ENCODE measurements at regions not wholly inside any gene's neighbourhood (a gene's known extent, or its start where the extent isn't known, plus 50 kb on each side); places are given as distances from the start of the nearest gene placed in this dataset.

- Histone ChIP-seq H3K4me1 (no peaks in the 10 kb centered on the region), H3K36me3 (no peaks in the 10 kb centered on the region), H3K27ac (no peak overlapping the region), H3K27me3 (no peaks in the 10 kb centered on the region), H3K4me3 (no peak overlapping the region), H3K9me3 (no peaks in the 10 kb centered on the region)
- DNase-seq = no peak
- ATAC-seq = no peak
- intact Hi-C loops (cut with DNase I; ENCODE audit: low total_unique reads) = no loop called here
- in situ Hi-C loops (cut with MboI; ENCODE audit: low sequenced_read_pairs in 4 of 4) = no loop called here
- TF ChIP-seq POLR2A (IDR thresholded peaks at IDR 0.05) = no peak
- TF ChIP-seq, protein P1, sequence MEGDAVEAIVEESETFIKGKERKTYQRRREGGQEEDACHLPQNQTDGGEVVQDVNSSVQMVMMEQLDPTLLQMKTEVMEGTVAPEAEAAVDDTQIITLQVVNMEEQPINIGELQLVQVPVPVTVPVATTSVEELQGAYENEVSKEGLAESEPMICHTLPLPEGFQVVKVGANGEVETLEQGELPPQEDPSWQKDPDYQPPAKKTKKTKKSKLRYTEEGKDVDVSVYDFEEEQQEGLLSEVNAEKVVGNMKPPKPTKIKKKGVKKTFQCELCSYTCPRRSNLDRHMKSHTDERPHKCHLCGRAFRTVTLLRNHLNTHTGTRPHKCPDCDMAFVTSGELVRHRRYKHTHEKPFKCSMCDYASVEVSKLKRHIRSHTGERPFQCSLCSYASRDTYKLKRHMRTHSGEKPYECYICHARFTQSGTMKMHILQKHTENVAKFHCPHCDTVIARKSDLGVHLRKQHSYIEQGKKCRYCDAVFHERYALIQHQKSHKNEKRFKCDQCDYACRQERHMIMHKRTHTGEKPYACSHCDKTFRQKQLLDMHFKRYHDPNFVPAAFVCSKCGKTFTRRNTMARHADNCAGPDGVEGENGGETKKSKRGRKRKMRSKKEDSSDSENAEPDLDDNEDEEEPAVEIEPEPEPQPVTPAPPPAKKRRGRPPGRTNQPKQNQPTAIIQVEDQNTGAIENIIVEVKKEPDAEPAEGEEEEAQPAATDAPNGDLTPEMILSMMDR (IDR thresholded peaks at IDR 0.05 in 4 of 5, conservative IDR thresholded peaks at IDR 0.05 in 1 of 5) = no peak
These were observed 1244.0 kb downstream of the AACS start for GRCh38 chr12:126309278-126309677.

DNA sequence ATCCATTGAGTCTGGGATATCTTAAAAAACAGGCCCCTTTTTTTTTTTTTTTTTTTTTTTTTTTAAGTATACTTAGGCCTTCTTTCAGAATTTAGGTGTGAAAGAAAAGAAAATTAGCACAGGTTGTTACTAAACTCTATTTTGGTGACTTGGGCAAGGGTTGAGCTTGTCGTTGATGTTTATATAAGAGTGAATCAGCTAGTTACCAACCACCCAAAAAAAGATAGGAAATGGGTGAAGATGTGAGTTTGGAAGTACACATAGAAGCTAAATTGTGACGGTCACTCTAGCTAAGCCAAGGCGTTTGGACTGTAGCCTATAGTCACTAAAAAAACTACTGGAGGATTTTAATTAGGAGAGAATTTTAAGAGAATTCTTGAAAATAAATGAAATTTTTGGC lies 1247.2 kb downstream of the AACS start:
- DNase-seq = no peak

GRCh38 chr12:126316411-126316810 lies 1251.2 kb downstream of the AACS start:
- in situ Hi-C loops (cut with MboI; ENCODE audit: low sequenced_read_pairs in 4 of 4) = no loop called here
- TF ChIP-seq, protein P1 (IDR thresholded peaks at IDR 0.05 in 4 of 5, conservative IDR thresholded peaks at IDR 0.05 in 1 of 5) = no peak
- TF ChIP-seq POLR2A (IDR thresholded peaks at IDR 0.05) = no peak
- DNase-seq (no peak), ATAC-seq (no peak)
- no peaks in the 10 kb centered on the region for H3K9me3 ChIP-seq
- H3K27ac ChIP-seq = no peak overlapping the region
- intact Hi-C loops (cut with DNase I; ENCODE audit: low total_unique reads) = no loop called here
- no peak overlapping the region for H3K4me3 ChIP-seq
- H3K36me3 ChIP-seq = no peaks in the 10 kb centered on the region
- H3K4me1 ChIP-seq = no peaks in the 10 kb centered on the region
- H3K27me3 ChIP-seq = no peaks in the 10 kb centered on the region

More for the DNA sequence above, 1247.2 kb downstream of the AACS start:
- TF ChIP-seq, protein P1 (IDR thresholded peaks at IDR 0.05 in 4 of 5, conservative IDR thresholded peaks at IDR 0.05 in 1 of 5) = no peak
- TF ChIP-seq POLR2A (IDR thresholded peaks at IDR 0.05) = no peak
- in situ Hi-C loops (cut with MboI; ENCODE audit: low sequenced_read_pairs in 4 of 4) (no loop called here), intact Hi-C loops (cut with DNase I; ENCODE audit: low total_unique reads) (no loop called here)
- ATAC-seq = no peak
- Histone ChIP-seq H3K4me1 (no peaks in the 10 kb centered on the region), H3K27ac (no peak overlapping the region), H3K9me3 (no peaks in the 10 kb centered on the region), H3K27me3 (no peaks in the 10 kb centered on the region), H3K36me3 (no peaks in the 10 kb centered on the region), H3K4me3 (no peak overlapping the region)

DNA sequence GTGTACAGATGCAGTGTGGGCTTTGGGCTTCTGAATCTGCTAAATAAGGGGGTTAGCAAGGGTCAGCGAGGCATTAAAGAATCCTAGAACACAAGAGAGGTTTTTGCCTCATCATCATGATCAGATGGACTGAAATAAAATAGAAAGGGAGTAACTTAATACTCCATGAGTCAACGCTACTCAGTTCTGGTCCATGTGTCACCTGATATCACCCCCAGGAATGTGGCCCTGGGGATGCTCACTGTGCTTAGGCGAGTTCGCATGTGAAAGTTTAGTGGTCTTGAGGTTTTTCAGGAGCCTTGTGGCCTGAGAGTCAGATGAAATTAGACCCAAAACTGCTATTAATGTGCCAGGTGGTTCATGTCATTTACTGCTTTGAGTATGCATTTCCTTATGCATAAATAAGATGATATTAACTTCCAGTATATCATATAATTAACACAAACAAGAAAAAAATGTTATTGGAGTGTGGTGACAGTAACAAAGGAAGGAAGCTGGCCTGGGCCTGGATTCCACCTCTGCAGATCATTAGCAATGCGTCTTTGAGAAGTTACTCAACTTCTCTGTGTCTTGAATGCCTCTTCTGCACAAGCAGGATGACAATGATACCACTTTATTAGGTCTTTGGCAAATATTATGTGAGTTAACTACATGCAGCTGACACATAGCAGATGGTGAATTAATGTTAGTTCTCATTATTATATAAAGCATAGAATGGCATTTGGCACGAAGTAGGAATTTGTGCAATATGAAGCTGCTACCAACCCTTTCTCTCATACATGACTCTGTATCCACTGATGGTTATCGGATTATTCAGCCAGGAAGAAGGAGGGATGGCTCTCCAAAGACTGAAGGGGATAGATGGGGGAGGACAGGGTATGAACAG lies 1272.6 kb downstream of the AACS start:
- H3K27ac ChIP-seq = no peak overlapping the region
- no peaks in the 10 kb centered on the region for H3K4me1 ChIP-seq
- TF ChIP-seq, protein P1 (IDR thresholded peaks at IDR 0.05 in 4 of 5, conservative IDR thresholded peaks at IDR 0.05 in 1 of 5) = no peak
- no peak for TF ChIP-seq POLR2A (IDR thresholded peaks at IDR 0.05)
- H3K27me3 ChIP-seq = no peaks in the 10 kb centered on the region
- intact Hi-C loops (cut with DNase I; ENCODE audit: low total_unique reads) (no loop called here), in situ Hi-C loops (cut with MboI; ENCODE audit: low sequenced_read_pairs in 4 of 4) (no loop called here)
- no peak for DNase-seq
- H3K36me3 ChIP-seq = no peaks in the 10 kb centered on the region
- ATAC-seq = no peak
- H3K9me3 ChIP-seq = no peaks in the 10 kb centered on the region
- H3K4me3 ChIP-seq = no peak overlapping the region

All from gastrocnemius medialis (tissue), 4 donors.